HG03066 (cell line): ENCODE measurements at regions not wholly inside any gene's neighbourhood (a gene's known extent, or its start where the extent isn't known, plus 50 kb on each side); places are given as distances from the start of the nearest gene placed in this dataset.
"Not testable (repeated sequence)": the region's sequence is repeated elsewhere in the genome, so short reads cannot be mapped to it uniquely, and the experiment has no call there.

Source experiments
- ATAC-seq: cut with Tn5 transposase; IDR thresholded peaks from one replicate; pipeline ENCODE4 v1.9.1; 2021; ENCODE audit warnings: low read depth; ENCODE audit not compliant: unreplicated experiment

DNA sequence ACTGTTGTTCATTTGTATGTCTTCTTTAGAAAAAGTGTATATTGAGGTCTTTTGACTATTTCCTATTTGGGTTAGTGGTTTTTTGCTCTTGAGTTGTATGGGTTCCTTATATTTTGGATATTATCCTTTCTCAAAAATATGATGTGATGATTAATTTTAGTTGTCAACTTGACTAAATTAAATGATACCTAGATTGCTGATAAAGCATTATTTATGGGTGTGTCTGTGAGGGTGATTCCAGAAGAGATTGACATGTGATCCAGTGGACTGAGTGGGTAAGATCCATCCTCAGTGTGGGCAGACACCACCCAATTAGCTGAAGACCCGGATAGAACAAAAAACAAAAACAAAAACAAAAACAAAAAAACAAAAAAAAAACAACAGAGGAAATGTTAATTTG, 115.1 kb upstream of the KIF2A start:
- no peak for ATAC-seq

DNA sequence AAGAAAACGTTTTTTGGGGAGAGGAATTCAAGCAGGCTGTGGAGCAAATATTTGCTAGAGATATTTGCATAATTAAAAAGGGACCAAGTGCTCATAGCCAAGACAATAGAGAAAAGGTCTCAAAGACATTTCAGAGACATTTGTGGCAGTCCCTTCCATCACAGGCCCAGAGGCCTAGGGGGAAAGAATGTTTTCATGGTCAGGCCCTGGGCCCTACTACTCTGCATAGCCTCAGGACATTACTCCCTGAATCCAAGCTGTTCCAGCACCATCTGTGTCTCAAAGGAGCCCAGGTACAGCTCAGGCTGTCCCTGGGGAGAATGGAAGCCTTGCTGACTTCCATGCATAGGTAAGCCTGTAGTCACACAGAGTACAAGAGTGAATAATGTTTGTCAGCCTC, 113.0 kb upstream of the KIF2A start:
- ATAC-seq, result no peak

- not testable (repeated sequence) for ATAC-seq
Measured at GRCh38 chr5:62196532-62196931, 109.5 kb upstream of the KIF2A start.

- ATAC-seq, result no peak
Measured at GRCh38 chr5:62197697-62198096, 108.3 kb upstream of the KIF2A start.

DNA sequence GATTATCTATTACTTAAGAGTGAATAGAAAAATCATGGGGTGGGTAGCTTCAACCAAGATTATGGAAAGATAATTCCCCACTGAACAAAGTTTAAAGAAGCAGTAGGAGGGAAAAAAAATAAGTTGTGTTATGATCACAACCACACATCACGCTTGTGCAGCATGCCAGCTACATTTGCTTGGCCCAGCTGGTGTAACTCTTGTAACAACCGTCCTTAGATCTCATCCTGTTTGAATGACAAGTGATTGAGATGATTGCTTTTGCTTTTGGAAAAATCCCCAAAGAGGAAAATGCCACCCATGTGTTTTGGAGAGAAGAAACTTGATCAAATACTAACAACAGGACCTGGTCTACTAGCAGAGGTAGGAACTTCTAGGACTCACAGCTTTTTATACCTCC, 107.6 kb upstream of the KIF2A start:
- ATAC-seq, result no peak

DNA sequence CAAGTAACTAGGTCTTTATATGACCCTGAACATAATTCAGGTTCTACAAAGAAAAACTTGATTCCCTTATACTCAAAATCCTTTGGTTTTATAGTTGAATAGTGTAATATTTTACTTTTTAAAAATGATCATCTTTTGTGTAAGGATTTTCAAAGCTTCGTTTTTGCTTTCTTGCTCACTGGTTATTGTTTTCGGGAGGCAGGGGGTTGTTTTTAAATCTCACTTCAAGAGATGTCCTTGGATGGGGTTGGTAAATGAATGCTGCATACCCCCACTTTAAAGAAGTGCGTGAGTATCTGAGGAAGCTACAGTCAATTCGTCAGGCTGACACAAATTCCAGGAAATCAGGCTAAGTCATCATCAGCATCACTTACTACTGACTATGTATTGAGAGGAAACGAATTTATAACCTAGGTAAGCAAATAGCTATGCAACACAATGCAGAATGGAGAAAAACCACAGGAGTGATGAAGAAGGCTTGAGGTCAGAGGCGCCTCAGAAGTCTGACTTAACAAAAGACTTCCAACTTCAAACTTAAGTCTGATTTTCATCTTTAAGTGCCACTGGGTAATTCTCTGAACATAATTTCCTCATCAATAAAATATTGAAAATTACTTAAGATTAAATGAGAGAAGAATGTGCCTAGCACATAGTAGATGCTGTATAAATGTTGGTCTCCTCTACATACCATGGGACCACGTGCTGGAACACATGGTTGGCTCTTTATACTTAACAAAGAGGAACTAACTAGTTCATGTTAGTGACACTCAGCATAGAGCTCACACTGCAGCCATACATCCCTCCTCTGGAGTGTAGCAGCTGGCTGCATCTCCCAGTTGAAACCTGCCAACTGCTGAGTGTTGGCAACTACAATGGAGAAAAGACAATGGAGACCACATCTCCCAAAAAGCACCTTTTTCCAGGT, 106.0 kb upstream of the KIF2A start:
- ATAC-seq, result no peak

DNA sequence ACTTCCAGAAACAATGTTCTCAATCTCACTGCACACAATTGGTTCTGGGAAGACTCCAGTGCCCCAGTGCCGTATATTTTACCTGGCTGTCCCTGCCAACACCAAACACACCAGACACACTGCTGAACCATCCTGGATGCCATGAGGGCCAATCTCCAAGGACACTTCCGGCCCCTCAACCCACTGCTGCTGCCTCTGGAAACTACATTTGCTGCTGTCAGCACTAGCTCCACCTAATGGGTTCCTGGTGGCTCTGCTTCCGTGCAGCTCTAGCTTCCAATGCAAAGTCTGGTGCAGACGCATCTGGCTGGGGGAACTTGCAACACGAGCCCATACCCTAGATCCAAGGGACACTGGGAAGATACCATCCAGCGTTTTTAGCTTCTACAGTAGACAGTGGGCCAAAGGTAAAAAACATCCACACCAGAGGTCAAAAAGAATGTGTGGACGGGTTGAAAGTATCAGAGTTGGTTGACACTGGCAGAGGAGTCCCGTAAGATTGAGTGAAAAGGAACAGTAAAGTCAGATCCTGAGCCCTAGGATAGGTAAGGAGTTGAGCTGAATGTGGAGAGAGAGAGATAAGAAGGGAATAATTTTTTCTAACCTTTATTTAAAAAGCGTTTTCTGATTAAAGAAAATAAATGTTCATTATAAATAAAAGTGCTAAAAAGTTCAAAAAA, 99.7 kb upstream of the KIF2A start:
- no peak for ATAC-seq

DNA sequence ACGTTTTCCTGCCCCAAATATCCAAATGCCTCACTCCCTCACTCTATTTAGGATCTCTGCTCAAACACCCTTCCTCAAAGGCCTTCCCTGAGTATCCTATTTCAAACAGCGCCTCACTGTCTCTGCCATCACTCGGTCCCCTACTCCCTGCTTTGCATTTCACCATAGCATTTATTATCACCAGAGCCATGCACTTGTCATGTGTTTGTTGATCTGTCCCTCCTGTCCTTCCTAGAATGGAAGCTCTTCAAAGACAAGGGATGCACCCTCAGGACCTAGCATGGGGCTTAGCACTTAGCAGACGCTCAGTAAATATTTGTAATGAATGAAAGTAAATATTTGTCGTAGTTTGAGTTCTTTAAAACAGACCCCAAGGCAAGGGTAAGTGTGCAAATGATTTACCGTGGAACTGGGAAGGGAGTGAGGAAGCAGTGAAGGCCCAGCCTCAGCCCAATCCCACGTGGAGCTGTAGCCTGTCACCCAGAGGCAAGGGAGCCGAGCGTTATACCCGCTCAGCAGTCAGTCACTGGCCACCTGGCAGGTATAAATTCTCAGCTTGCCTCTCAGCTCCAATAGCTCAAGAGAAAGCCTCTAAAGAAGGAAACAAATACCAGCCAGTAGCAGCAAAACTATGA, 97.7 kb upstream of the KIF2A start:
- ATAC-seq, result no peak

- ATAC-seq, result no peak
Measured at GRCh38 chr5:62211405-62211804, 94.6 kb upstream of the KIF2A start.

- ATAC-seq, result no peak
Measured at GRCh38 chr5:62212648-62213047, 93.4 kb upstream of the KIF2A start.

DNA sequence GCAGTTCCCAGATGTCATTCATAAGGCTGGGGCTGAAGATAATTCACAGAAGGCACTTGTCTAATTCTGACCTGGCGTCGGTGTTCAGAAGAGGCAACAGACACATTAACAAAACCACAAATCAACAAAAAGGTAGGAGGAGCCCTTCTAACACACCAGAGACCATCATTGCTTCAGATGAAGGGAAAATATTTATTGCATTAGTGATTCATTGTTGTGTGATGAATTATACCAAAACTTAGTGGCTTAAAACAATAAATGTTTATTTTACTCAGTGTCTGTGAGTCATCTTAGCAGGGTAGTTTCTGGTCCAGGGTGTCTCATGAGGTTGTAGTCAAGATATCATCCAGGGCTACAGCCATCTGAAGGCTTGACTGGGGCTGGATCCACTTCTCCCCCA, 91.3 kb upstream of the KIF2A start:
- ATAC-seq, result no peak

- not testable (repeated sequence) for ATAC-seq
Measured at GRCh38 chr5:62216603-62217002, 89.4 kb upstream of the KIF2A start.

- ATAC-seq, result not testable (repeated sequence)
Measured at GRCh38 chr5:62217095-62217494, 88.9 kb upstream of the KIF2A start.

DNA sequence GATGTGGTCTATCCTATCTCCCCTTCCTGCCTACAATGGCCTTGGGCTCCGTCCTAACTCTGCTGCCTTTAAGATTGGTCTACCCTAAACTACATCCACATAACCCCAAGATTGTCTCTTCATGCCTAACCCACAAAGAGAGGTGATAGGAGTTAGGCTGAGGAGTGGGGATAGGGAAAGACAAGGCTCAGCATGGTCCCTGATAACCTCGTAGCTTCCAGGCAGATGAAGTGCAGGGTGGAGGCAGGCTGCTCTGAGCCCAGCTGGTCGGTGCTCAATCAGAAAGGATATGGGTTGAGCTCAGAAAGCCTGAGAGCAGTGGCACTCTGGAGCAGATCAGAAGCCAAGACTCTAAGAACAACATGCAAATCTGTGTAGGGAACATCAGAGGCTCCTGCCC, 87.1 kb upstream of the KIF2A start:
- not testable (repeated sequence) for ATAC-seq

DNA sequence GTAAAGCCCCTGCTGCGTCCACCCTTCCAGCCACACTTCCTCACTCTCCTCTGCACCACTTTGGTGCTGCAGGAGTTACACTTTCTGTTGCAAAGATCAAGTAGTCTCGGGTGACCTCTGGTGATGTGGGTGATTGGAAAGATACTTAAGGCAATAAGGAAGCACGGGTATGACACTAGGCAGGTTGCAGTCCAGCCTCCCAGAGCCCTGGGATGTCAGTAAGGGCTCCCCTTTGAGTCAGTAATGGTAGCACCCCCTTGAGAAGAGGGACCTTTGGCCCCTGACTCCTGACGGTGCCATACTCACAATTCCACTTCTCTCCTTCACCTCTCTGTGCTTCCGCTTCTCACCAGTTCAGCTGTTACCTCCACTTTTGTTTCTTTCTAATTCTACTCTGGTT, 84.1 kb upstream of the KIF2A start:
- not testable (repeated sequence) for ATAC-seq

- ATAC-seq, result not testable (repeated sequence)
Measured at GRCh38 chr5:62222305-62222704, 83.7 kb upstream of the KIF2A start.

DNA sequence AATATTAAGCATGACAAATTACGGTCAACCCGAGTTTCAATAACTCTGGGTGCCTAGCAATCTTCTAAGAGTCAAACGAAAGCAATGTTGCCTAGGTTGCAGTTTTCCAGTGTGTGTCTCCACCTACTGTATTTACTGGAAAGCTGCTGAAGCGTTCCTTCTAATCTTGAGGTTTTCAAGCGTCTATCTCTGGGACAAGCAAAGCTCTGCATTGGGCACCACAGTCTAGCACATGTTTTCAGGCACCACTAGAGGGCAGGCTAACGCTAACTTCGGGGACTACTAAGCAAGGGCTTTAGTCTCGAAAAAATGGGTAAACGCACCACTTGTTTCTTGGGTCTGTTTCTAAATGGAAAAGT, 82.7 kb upstream of the KIF2A start:
- ATAC-seq, result peak; percentile 93

DNA sequence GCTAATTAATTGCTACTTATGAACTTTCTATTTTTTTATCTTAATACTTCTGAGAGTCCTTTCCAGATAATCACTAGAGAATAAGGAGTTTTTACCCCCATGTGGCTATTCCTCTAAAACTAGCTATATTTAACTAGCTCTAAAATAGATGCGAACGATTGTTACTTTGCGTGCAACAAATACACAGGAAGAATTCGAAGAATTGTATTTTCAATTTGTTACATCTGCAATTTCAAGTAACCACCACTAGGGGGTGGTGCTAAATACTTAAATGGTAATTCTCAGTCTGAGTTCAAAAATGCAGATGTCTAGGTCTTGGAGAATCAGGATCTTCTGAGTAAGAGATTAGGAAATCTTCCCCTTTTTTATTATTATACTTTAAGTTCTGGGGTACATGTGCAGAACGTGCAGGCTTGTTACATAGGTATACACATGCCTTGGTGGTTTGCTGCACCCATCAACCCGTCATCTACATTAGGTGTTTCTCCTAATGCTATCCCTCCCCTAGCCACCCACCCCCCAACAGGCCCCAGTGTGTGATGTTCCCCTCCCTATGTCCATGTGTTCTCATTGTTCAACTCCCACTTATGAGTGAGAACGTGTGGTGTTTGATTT, 80.9 kb upstream of the KIF2A start:
- not testable (repeated sequence) for ATAC-seq

DNA sequence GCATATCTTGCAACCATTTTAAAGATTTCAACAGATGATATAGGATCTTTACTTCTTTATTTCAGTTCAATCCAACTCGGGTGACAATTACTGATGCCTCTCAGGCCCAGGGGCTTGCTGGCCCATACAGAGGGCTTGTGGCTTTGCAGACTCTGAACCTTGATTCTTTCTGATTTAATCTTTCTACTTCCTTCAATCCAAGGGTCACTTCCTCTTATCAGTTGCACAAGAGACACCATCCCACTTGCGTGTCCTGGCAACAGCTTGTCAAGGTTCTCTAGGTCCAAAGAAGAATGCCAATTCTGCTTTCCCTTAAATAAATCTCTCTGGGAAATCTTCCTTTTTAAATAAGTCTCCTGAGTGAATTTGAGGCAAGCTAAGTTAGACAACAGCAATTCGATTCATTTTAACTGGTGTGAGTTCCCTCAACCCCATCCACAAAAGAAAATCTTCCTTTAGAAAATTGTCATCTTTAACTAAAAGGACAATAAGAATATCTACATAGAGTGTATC, 75.1 kb upstream of the KIF2A start:
- not testable (repeated sequence) for ATAC-seq

DNA sequence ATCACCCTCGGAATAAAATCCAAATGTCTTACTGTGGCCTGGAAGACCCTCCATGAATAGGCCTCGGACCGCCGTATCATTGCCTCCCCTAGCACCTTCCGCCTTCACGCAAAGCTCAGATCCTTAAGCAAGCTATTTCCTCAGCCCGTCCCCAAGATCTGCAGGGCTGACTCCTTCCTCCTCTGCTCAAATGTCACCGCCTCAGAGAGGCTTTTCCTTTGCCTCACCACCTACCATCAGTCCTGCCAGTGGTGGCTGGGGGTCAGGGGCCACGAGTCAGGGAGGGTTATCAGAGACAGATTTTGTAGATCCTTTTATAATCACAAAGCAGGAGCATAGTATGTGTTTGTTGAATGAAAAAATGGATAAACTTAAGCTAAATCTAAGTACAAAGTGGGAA, 74.4 kb upstream of the KIF2A start:
- ATAC-seq, result no peak

GRCh38 chr5:62232218-62232617, 73.8 kb upstream of the KIF2A start:
- ATAC-seq, result not testable (repeated sequence)
